Thyroid gland (tissue), 4 donors: ENCODE measurements at regions not wholly inside any gene's neighbourhood (a gene's known extent, or its start where the extent isn't known, plus 50 kb on each side); places are given as distances from the start of the nearest gene placed in this dataset.

Source experiments
- DNase-seq, 2 donors: peaks; one replicate each; pipeline ENCODE4 v3.0.0-alpha.2; 2019
- H3K27ac ChIP-seq, 3 donors: fragments of 200-600 bp; sonication (generic); 1 replicate in 2 of 3; 2 replicates in 1 of 3; pipeline ENCODE4 v1.5.1; 2016 to 2019; ENCODE audit warnings: mild to moderate bottlenecking in 1 of 3, moderate library complexity in 1 of 3
- H3K27me3 ChIP-seq: fragments of 200-600 bp; sonication (generic); one replicate; pipeline ENCODE4 v1.5.1; 2019
- H3K36me3 ChIP-seq, 2 donors: fragments of 200-600 bp; sonication (generic); one replicate each; pipeline ENCODE4 v1.5.1; 2016 to 2019
- H3K4me1 ChIP-seq, 2 donors: fragments of 200-600 bp; sonication (generic); one replicate each; pipeline ENCODE4 v1.5.1; 2017 to 2019
- H3K4me3 ChIP-seq, 3 donors: fragments of 200-600 bp; sonication (generic); replicated peaks in 1 of 3; 1 replicate in 2 of 3; 2 replicates in 1 of 3; pipeline ENCODE4 v1.5.1; 2016; ENCODE audit warnings: mild to moderate bottlenecking in 1 of 3
- H3K9me3 ChIP-seq: fragments of 200-600 bp; sonication (generic); one replicate; pipeline ENCODE4 v1.5.1; 2017
- POLR2A ChIP-seq, 2 donors: fragments of 450-650 bp; IDR thresholded peaks; one replicate each; pipeline ENCODE4 v1.6.1; 2017; ENCODE audit warnings: antibody characterized with exemption in 2 of 2, mild to moderate bottlenecking in 2 of 2, moderate library complexity in 1 of 2
- WGBS, 2 donors: methylation state at CpG; one replicate each; pipeline ENCODE4 v1.1.5; 2017; 5-methylcytosine and 5-hydroxymethylcytosine counted together
- intact Hi-C: fragments of 100-400 bp; cut with DNase I; formaldehyde crosslinking; loops from one replicate; pipeline ENCODE4 v1.15.1; 2023
- TF ChIP-seq, protein P1 (sequence below), 6 experiments: fragments of 200-600 bp in 3 of 6; fragments of 450-650 bp in 3 of 6; sonication (generic) in 3 of 6; IDR thresholded peaks; one replicate each; pipeline ENCODE4 v1.5.1; 2016 to 2019; ENCODE audit warnings: antibody characterized with exemption in 6 of 6, mild to moderate bottlenecking in 2 of 6, inconsistent platforms in 1 of 6, moderate library complexity in 1 of 6

DNA sequence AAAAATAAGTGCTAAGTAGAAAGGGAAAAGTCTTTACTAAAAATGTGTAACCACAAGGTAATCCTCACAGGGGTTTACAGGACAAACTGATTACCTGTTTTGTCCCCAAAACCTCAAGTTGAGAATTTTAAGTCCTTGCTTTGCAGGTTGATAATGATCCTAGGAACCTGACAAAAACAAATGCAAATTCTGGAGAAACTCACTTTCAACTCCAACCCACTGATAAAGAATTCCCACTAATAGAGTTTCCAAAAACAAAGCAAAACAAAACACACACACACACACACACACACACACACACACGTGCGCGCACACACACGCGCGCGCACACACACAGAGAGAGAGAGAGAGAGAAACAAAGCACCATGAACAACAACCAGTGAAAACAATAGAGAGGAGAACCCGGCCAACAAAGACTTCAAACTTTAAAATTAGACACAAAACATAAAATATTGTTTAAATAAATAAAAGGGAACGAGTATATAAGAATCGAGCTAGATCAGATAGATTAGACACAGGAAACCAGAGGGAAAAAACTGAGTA, 187.0 kb upstream of the FOXN3 start:
- Histone ChIP-seq H3K4me1 (no peaks in the 10 kb centered on the region), H3K27ac (no peak overlapping the region), H3K4me3 (no peak overlapping the region), H3K36me3 (no peaks in the 10 kb centered on the region), H3K27me3 (no peaks in the 10 kb centered on the region), H3K9me3 (no peaks in the 10 kb centered on the region)
- no peak for DNase-seq
- TF ChIP-seq, protein P1, sequence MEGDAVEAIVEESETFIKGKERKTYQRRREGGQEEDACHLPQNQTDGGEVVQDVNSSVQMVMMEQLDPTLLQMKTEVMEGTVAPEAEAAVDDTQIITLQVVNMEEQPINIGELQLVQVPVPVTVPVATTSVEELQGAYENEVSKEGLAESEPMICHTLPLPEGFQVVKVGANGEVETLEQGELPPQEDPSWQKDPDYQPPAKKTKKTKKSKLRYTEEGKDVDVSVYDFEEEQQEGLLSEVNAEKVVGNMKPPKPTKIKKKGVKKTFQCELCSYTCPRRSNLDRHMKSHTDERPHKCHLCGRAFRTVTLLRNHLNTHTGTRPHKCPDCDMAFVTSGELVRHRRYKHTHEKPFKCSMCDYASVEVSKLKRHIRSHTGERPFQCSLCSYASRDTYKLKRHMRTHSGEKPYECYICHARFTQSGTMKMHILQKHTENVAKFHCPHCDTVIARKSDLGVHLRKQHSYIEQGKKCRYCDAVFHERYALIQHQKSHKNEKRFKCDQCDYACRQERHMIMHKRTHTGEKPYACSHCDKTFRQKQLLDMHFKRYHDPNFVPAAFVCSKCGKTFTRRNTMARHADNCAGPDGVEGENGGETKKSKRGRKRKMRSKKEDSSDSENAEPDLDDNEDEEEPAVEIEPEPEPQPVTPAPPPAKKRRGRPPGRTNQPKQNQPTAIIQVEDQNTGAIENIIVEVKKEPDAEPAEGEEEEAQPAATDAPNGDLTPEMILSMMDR (IDR thresholded peaks at IDR 0.05) = no peak
- WGBS, 2 donors = 59 to 60% methylated on average over 10 of the region's 10 CpGs
- intact Hi-C loops = no loop called here

DNA sequence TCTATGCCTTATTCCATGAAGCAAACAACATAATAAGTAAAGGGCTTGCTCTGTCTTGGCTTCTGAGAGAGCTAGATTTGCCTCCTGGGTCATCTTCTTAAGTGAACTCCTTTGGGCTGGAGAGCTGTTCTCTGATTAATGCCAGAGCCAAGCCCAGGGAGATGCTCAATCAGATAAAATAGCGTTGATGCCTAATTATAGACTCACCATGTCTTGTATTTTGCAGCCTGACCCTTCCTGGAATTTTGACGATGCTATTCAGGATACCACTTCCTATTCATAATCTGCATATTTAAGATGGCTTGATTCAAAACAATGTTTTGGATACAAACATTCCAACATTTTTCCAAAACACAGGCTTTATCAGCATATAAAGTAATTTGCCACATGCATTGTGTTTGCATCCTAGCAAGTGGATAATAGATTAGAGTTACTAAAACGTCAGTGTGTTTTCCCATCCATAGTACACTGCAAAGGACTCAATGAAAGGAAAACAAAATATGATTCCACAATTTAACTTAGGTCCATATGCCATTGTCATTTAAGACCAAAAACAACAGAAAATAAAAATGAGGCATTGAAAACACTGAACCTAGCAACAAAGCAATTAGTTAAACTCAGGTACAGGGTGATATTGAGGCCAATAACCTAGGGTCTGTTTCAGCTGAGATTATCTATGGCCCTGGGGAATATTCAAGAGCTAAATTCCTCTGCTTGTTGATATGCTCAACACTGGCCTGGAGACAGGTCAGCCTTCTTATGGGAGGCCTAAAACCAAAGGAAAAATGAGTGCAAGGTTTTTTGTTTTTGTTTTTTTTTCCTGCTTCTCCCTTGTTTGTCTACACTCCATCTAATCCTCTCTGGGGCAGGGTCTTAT, 184.2 kb upstream of the FOXN3 start:
- DNase-seq = no peak
- H3K4me3 ChIP-seq = no peak overlapping the region
- no peak overlapping the region for H3K27ac ChIP-seq
- no peaks in the 10 kb centered on the region for H3K4me1 ChIP-seq
- no peaks in the 10 kb centered on the region for H3K9me3 ChIP-seq
- H3K36me3 ChIP-seq = no peaks in the 10 kb centered on the region
- TF ChIP-seq, protein P1 (IDR thresholded peaks at IDR 0.05) = no peak
- no peak for TF ChIP-seq POLR2A (IDR thresholded peaks at IDR 0.05)
- 48 to 57% methylated on average over 3 of the region's 3 CpGs for WGBS, 2 donors
- intact Hi-C loops = no loop called here
- H3K27me3 ChIP-seq = no peaks in the 10 kb centered on the region

- intact Hi-C loops = no loop called here
- Histone ChIP-seq H3K27ac (no peak overlapping the region), H3K27me3 (no peaks in the 10 kb centered on the region), H3K36me3 (no peaks in the 10 kb centered on the region), H3K4me3 (no peak overlapping the region), H3K9me3 (no peaks in the 10 kb centered on the region), H3K4me1 (no peaks in the 10 kb centered on the region)
- TF ChIP-seq POLR2A (IDR thresholded peaks at IDR 0.05) = no peak
- no peak for DNase-seq
These were observed 183.0 kb upstream of the FOXN3 start for GRCh38 chr14:89600029-89600428.

DNA sequence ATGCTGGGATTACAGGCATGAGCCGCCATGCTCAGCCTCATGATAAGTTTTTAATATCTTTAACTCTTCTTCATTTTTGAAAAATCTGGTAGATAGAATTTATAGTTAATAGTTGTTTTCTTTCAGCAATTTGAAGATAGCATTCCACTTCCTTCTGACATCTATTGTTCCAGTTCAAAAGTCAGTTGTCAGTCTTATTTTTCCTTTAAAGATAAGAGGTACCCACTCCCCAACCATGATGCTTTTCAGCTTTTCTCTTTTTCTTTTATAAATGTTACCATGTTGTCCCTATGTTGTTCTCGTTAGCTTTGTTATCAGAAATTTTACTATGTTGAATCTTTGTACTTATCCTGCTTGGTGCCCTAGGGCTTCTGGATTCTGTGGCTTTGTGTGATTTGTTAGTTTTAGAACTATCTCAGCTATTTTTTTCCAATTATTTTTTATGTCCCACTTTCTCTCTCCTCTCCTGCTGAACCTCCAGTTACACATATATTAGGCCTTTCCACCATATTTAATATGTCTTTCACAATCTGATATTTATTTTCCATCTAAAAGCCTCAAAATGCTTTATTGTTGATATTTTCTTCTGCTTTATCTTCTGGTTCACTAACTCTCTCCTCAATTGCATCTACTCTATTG, 181.6 kb upstream of the FOXN3 start:
- DNase-seq = no peak
- intact Hi-C loops = no loop called here

DNA sequence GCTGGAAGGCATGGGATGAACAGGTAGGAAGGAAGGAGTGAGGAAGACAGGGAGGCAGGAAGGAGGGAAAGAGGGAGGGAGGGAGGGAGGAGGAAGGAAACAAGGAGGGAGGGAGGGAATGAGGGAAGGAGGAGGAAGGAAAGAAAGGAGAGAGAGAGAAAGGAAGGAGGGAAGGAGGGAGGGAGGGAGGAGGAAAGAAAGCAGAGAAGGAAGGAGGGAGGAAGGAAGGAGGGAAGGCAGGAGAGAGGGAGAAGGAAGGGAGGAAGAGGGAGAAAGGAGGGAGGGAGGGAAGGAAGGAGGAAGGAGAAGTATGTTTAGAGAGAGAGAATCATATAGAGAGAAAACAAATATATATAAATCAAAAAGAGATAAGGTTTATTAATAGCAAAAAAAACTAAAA, 175.9 kb upstream of the FOXN3 start:
- Histone ChIP-seq H3K27me3 (no peaks in the 10 kb centered on the region), H3K27ac (no peak overlapping the region), H3K4me1 (no peaks in the 10 kb centered on the region), H3K36me3 (no peaks in the 10 kb centered on the region), H3K4me3 (no peak overlapping the region), H3K9me3 (no peaks in the 10 kb centered on the region)
- intact Hi-C loops = no loop called here
- no peak for TF ChIP-seq POLR2A (IDR thresholded peaks at IDR 0.05)
- TF ChIP-seq, protein P1 (IDR thresholded peaks at IDR 0.05) = no peak
- DNase-seq = no peak

More for the DNA sequence above, 181.6 kb upstream of the FOXN3 start:
- Histone ChIP-seq H3K27ac (no peak overlapping the region), H3K4me3 (no peak overlapping the region), H3K36me3 (no peaks in the 10 kb centered on the region), H3K9me3 (no peaks in the 10 kb centered on the region), H3K27me3 (no peaks in the 10 kb centered on the region), H3K4me1 (no peaks in the 10 kb centered on the region)
- WGBS, 2 donors = 98% methylated on average over 2 of the region's 2 CpGs
- TF ChIP-seq, protein P1 (IDR thresholded peaks at IDR 0.05) = no peak
- TF ChIP-seq POLR2A (IDR thresholded peaks at IDR 0.05) = no peak
